DMS53 treated with DMSO at 0.1 percent for 48 hours (cell line): ENCODE measurements at regions not wholly inside any gene's neighbourhood (a gene's known extent, or its start where the extent isn't known, plus 50 kb on each side); places are given as distances from the start of the nearest gene placed in this dataset.

ENCODE experiments used
- DNase-seq: peaks from one replicate; lab custom pipeline; 2025; ENCODE audit not compliant: unreplicated experiment; lab: John Stamatoyannopoulos, UW

- DNase-seq, result no peak
These were observed 71.8 kb downstream of the FUNDC1 start for GRCh38 chrX:44470816-44471215.

DNA sequence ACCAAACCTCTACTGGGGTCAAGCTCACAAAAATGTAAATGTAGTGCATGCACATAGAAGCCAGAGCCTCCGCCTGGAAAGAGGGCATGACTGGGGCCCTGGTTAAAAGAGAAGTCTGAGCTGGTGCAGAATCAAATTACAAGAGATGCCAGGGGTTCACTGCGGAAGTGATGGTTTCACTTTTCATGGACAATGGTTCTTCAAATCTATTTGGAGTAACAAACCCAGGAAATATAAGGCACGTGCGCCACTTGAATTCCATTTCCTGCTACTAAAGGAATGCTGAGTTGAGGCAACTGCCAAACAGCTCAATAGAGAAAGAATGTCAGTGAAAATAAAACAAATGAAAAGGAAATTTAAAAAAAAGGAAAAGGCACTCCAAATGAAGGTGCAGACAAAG is 79.8 kb downstream of the FUNDC1 start:
- no peak for DNase-seq

DNA sequence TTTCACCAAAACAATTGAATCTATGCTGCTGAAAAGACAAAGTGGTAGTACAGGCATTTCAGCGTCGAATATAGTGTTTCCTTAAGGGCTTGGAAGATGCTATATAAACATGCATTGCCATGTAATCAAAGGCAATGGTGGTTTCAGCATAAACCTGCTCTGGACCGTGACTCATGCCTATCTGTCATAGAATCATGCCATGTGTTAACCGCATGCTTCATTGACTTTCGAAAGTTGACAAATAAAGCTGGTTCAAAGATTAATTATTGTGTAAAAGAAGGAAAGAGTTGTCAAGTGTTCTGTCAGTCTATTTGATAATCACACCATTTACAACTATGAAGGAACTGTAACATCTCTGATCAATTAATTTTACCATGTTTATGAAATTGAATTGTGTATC is 83.2 kb downstream of the FUNDC1 start:
- DNase-seq, result peak; percentile 70

GRCh38 chrX:44456685-44457084 is 86.0 kb downstream of the FUNDC1 start:
- no peak for DNase-seq

DNA sequence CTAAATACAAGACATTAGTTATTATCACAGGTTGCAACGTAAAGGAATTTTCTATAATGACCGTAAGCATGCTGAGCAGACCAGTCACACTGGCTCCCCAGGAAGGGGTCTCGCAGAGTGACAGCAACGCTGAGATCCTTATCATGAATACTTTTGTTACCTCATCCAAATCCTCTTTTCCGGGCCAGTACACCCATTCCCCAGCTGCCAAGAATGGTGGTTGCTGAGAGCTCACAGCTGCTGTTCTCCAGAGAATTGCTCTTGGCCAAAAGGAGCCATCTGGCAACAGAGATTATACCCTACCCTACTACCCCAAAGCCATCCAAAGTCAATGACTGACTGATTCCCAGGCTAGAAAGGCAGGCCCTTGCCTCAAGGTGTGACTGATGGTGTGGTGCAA is 91.6 kb downstream of the FUNDC1 start:
- DNase-seq, result no peak

DNA sequence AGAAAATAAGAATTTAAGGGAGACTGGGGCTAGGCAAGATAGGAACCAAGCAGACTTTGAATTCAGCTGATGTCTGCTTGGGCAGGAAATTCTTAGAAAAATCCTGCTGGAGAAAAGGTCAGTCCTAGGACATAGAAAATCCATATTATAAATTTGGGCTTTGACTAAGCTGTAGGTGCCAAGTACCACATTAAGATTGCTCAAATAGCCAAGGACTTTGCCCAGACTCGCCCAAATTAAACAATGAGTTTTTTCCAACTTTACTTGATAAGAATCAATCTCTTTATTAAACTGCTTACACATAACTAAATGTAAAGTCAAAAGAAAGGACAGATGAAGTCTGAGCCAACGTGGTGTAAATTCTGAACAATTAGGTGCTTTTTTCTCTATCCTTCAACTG is 95.4 kb downstream of the FUNDC1 start:
- DNase-seq, result no peak

GRCh38 chrX:44440006-44440405 is 96.5 kb upstream of the EFHC2 start:
- DNase-seq, result no peak

DNA sequence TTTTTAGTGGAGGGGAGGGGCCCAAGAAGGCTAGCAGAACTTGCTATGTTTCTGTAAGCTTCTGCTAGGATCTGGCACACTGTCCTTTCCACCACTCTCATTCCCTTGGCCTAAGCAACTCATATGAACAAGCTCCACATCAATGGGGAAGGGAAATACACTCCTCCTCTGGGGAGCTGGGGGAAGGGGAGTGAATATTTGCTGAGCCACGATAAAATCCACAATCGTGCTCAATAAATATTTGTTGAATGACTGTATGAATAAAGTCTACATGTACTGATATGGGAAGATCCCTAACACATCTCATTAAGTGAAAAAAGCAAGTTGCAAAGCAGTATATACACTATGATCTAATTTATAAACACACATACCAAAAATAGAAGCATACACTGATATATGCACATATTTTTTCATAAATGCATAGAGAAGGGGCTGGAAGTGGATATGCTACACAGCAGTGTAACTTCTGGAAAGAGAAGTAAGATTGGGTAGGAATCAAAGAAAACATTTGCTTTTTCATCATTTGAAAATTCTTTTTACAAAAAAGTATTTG is 95.8 kb upstream of the EFHC2 start:
- DNase-seq, result peak; percentile 1

GRCh38 chrX:44435047-44435446 is 91.6 kb upstream of the EFHC2 start:
- no peak for DNase-seq

DNA sequence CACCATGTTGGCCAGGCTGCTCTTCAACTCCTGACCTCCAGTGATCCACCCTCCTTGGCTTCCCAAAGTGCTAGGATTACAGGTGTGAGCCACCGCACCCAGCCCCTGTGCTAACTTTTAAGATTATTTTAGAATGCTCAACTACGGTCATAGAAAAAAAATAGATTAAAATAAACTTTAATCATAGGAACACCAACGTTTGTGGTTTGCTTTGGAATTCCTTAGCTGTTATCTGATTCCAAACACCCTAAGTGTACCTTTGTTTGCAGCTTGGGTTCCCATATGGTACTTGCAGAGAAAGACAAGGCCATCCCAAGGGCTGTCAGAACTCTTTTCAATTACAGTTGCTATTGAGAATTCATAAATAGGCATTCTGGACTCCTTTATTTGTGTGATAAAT is 90.1 kb upstream of the EFHC2 start:
- DNase-seq, result no peak

- DNase-seq, result no peak
These were observed 89.2 kb upstream of the EFHC2 start for GRCh38 chrX:44432641-44433040.

DNA sequence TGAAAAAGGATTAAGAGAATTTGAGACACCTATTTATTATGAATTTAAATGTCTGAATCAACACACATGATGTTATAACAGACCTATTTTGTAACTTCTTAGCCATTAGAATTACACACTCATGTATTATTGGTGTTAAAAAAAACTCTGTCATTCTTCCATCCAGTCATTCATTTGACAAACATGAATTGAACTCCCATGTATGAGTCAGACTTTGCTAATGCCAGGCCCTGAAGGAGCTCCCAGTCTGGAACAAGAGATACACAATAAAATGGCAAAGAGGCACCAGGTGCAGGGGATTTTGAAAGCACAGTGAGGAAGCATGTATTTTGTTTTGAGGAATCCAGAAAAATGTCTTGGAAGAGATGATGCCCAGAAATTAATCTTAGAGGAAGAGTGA is 87.7 kb upstream of the EFHC2 start:
- DNase-seq, result peak; percentile 50

DNA sequence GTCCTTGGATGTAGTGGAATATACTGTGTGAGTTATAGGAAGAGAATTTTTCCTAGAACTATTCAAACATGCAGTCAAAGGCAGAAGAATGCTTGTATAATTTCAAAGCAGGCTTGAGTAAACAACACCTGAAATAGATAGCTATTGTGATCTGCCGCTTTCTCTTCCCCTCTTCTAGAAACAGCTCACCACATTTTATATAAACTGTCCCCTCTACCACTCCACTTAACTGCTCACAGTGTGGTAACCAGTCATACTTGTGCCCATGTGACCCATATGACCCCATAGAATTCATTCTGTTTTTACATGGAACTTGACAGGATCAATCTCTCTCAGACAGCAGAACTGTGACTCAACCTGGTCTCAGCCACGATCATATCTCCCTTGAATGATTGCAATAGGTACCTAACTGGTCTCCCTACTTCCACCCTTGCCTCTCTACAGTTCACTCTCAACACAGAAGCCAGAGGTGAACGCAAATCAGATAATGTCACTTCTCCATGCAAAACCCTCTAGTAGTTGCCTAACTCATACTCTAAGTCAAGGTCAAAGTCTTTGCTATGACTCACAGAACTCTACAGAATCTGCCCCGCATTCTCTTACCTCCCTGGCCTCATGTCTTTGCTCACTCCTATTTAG is 85.6 kb upstream of the EFHC2 start:
- DNase-seq, result peak; percentile 49

DNA sequence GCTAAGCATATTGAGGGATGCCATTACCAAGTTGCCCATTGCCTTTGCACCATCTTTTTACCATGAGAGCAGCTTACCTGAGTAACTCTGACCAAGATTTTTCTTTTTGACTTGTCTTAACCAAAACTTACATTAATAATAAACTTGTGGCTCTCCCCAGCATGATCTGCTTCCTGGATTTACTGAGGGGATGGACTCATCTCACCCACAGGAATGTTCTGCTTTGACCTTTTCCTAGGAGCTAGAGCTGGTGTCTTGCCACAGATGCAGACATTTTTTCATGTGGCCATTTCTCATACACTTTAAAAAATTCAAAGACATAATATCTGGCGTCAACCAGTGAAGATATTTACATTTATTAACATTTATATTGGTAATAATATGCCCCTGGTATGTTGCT is 79.2 kb upstream of the EFHC2 start:
- no peak for DNase-seq

GRCh38 chrX:44415639-44416386 is 72.3 kb upstream of the EFHC2 start:
- DNase-seq, result no peak

DNA sequence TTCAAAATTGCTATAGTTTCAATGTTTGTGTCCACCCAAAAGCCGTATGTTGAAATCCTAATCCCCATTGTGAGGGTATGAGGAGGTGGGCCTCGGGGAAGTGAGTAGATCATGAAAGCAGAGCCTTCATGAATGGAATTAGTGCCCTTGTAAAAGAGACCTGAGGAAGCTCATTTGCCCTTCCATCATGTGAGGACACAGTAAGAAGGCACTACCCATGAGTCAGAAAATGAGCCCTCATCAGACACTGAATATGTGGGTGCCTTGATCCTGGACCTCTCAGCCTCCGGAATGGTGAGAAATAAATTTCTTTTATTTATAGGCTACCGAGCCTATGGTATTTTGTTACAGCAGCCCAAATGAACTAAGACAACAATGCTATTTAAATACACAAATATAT is 57.7 kb upstream of the EFHC2 start:
- no peak for DNase-seq

GRCh38 chrX:44400588-44400987 is 57.1 kb upstream of the EFHC2 start:
- DNase-seq, result peak; percentile 1

DNA sequence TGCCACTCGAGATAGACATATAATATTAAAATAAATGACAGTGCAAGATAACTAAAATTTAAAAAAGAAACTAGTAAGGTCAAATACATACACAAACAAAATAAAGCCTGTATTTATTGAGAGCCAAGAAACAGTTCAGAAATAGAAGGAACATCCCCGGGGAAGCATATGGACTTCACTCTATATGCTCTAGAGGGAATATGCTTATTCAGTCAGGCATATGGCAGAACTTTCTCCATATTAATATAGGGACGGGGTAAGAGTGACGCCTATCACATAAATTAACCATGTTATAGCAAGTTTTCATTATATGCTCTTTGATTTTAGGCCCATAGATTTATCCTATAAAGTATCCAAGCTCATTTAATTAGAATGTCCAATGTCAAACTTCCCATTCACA is 56.7 kb upstream of the EFHC2 start:
- no peak for DNase-seq
